ENCODE measurements at regions not wholly inside any gene's neighbourhood (a gene's known extent, or its start where the extent isn't known, plus 50 kb on each side); places are given as distances from the start of the nearest gene placed in this dataset.

DNA sequence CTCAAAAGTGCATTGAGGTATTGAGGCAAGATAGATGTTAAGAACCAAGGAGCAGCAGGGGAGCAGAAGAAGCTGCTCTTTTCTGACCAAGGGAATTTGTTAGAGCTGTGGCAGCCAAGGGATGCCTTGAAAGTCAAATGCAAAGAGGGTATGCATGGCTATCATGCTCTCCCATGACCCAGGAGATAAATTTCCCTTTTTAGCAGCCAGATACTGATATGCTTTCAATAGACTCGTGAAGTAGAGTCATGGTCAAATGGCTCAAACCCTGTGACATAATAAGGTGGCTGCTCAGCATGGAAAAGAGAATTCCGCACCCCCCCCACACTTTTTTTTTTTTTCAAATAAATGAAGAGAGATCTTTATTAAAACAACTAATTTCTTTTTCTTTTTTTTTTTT, 180.9 kb upstream of the ACTBL2 start:
- H3K27ac ChIP-seq = no peak overlapping the region
- TF ChIP-seq, protein P1, sequence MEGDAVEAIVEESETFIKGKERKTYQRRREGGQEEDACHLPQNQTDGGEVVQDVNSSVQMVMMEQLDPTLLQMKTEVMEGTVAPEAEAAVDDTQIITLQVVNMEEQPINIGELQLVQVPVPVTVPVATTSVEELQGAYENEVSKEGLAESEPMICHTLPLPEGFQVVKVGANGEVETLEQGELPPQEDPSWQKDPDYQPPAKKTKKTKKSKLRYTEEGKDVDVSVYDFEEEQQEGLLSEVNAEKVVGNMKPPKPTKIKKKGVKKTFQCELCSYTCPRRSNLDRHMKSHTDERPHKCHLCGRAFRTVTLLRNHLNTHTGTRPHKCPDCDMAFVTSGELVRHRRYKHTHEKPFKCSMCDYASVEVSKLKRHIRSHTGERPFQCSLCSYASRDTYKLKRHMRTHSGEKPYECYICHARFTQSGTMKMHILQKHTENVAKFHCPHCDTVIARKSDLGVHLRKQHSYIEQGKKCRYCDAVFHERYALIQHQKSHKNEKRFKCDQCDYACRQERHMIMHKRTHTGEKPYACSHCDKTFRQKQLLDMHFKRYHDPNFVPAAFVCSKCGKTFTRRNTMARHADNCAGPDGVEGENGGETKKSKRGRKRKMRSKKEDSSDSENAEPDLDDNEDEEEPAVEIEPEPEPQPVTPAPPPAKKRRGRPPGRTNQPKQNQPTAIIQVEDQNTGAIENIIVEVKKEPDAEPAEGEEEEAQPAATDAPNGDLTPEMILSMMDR (conservative IDR thresholded peaks at IDR 0.05) = no peak

DNA sequence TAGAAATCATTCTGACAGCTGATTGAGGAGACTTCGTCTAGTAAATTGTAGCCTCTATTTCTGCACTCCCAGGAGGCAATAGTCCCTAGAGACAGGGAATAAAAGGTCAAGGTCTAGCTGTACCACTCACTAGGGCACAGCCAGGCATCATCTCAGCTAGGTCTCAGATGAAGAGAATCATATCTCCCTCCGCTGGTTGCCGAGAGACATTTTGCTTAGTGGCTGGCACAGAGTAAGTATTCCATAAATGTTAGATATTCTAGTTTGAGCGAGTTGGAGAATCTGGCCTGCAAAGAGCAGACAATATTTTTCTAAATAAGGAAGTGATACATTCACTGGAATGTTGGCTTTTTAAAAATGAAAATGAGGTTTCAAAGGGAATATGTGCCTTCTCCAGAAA, 180.4 kb upstream of the ACTBL2 start:
- no peak overlapping the region for H3K27ac ChIP-seq
- TF ChIP-seq, protein P1 (conservative IDR thresholded peaks at IDR 0.05) = no peak

DNA sequence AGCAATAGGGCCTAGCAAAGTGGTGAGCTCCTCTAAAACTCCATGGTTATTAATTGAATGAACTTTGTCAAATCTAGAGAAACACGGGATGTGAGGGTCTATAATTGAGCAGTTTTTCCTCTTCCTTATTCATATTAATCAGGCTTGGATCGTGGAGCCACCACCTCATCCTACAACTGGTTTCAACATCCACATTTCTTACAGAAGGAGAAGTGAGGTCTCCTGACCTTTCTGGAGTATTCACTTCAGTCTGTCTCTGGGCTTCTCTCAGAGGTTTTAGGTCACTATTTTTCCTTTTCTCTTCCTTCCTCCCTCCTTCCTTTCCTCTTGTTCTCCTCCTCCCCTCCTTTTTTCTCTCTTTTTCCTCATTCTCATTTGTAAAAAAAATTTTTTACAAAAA, 177.3 kb upstream of the ACTBL2 start:
- TF ChIP-seq, protein P1 (conservative IDR thresholded peaks at IDR 0.05) = no peak
- no peak overlapping the region for H3K27ac ChIP-seq

DNA sequence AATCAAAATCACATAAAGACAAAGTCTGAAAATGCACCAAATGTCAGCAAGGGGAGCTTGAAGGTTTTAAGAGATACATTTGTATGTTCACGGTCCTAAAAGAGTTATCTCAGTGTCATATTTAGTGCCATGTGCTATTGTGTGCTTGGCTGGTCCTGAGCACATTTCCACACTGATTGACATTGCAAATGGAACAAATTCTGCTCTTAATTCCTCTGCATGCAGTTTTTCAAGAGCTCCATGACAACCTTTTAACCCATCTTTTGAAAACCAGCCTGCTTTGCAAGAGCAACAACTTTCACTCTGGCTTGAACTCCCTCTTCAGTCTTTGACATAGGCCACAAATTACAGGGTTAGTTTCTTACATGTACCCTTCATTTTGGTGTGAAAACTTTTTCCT, 175.4 kb upstream of the ACTBL2 start:
- H3K27ac ChIP-seq = no peak overlapping the region
- TF ChIP-seq, protein P1 (conservative IDR thresholded peaks at IDR 0.05) = no peak

DNA sequence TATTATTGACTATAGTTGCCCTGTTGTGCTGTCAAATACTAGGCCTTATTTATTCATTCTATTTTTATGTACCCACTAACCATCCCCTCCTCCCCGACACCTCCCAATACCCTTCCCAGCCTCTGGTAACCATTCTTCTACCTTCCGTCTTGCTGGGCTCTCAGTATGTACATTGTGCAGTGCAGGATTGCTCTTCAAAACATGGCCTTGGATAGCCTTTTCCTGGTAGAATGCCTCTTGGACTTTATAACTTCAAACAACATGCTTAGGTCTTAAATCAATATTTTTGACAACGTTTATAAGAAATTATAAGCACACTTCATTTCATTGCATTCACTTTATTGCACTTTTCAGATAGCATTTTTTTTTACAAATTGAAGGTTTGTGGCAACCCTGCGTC, 172.6 kb upstream of the ACTBL2 start:
- TF ChIP-seq, protein P1 (conservative IDR thresholded peaks at IDR 0.05) = no peak
- H3K27ac ChIP-seq = no peak overlapping the region

DNA sequence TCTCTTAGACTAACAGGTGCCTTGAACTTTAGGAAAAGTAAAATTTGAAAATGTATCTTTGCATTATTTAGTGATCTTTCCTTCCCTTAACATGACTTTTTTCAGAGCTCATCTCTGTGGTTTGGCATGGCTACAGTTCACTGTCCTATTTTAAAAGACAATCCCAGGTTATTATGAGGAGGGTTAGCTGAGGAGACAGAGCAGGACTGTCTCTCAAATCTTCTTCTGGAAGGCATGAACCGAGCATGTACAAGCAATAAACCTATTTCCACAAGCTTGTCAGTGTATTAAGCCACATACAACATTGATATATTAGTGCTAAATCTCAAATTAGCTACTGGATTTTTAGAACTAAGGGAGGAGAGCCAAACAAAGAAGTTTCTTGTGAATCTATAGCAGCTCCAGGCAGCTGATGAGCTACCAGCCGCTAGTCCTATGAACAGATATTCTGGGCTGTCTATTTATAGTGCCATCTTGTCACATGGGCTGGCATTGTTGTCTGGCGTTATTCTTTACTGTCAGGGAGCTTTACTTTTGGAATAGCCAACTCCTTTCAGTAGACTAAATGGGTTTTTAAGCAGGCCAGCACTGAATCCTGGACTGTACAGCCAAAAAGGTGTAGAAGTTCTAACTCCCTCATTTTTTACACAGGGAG, 171.2 kb upstream of the ACTBL2 start:
- no peak overlapping the region for H3K27ac ChIP-seq

DNA sequence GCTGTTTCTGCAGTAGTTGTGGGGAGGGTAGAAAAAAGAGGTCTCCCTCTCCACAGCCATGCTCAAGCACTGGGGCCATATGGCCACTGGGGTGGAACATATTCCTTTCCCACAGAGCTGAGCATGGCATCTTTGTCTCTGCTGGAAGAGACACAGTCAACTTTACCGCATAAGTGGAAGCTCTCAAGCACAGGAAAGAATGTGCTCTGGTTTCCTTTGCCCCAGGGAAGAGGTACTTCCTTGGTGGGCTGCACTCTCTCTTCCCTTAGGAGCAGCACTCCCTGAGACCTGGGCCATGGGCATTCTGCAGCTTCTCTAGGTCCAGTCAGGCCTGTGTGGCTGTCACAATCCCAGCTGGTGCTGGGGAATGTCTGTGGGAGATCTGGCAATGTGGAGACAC, 168.5 kb upstream of the ACTBL2 start:
- H3K27ac ChIP-seq = no peak overlapping the region
- TF ChIP-seq, protein P1 (conservative IDR thresholded peaks at IDR 0.05) = no peak

More for the DNA sequence above, 171.2 kb upstream of the ACTBL2 start:
- TF ChIP-seq, protein P1 (conservative IDR thresholded peaks at IDR 0.05) = no peak
